B cell (primary cell): ENCODE measurements at regions not wholly inside any gene's neighbourhood (a gene's known extent, or its start where the extent isn't known, plus 50 kb on each side); places are given as distances from the start of the nearest gene placed in this dataset.

Experiments used
- ATAC-seq: fragments of 200-7000 bp; cut with Tn5 transposase; one replicate; pipeline ENCODE4 v1.10.0; 2021; ENCODE audit warnings: low read depth, mild to moderate bottlenecking, moderate number of reproducible peaks, moderate library complexity
- CTCF ChIA-PET: fragments of 350-600 bp; sonication (Branson Sonifier 250); formaldehyde crosslinking; loops from one replicate; lab custom pipeline; 2021; ENCODE audit warnings: antibody characterized with exemption, inconsistent platforms; lab: Charles Lee
- POLR2A ChIA-PET: fragments of 350-600 bp; sonication (Branson Sonifier 250); formaldehyde crosslinking; loops from one replicate; lab custom pipeline; 2021; ENCODE audit warnings: antibody characterized with exemption; lab: Charles Lee
- DNase-seq: peaks from one replicate; pipeline ENCODE4 v3.0.0; 2013
- H2AFZ ChIP-seq: 2 replicates; pipeline ENCODE4 v1.6.1; 2012; ENCODE audit warnings: mild to moderate bottlenecking, low read depth, low read length; ENCODE audit not compliant: insufficient read depth, poor library complexity, severe bottlenecking
- H3K27ac ChIP-seq, 2 donors: 1 replicate in 1 of 2; 2 replicates in 1 of 2; pipeline ENCODE4 v1.5.1; 2012 to 2013; ENCODE audit warnings: low read length in 2 of 2, mild to moderate bottlenecking in 2 of 2, moderate library complexity in 1 of 2
- H3K27me3 ChIP-seq, 4 experiments: fragments of 200-600 bp in 1 of 4; sonication (generic) in 1 of 4; replicated peaks in 1 of 4; 1 replicate in 2 of 4; 2 replicates in 2 of 4; pipeline versions ENCODE4 v1.6.1 to v1.7.0; 2013 to 2016; ENCODE audit warnings: low read length in 3 of 4, mild to moderate bottlenecking in 2 of 4, mixed read lengths in 1 of 4, moderate library complexity in 1 of 4; ENCODE audit not compliant: insufficient read depth in 4 of 4, control insufficient read depth in 3 of 4; ENCODE audit errors: control extremely low read depth in 1 of 4
- H3K36me3 ChIP-seq, 2 experiments: replicated peaks in 1 of 2; 1 replicate in 1 of 2; 2 replicates in 1 of 2; pipeline versions ENCODE4 v1.6.1 to v1.7.1; 2013; ENCODE audit warnings: low read length in 1 of 2; ENCODE audit not compliant: insufficient read depth in 2 of 2, control insufficient read depth in 1 of 2; ENCODE audit errors: control extremely low read depth in 1 of 2, extremely low read depth in 1 of 2
- H3K4me1 ChIP-seq, 2 donors: fragments of 200-600 bp in 1 of 2; sonication (generic) in 1 of 2; 1 replicate in 1 of 2; 2 replicates in 1 of 2; pipeline versions ENCODE4 v1.5.1 to v1.6.1; 2013 to 2017; ENCODE audit warnings: low read length in 2 of 2; ENCODE audit not compliant: control insufficient read depth in 2 of 2, insufficient read depth in 2 of 2
- H3K4me2 ChIP-seq: replicated peaks from 2 replicates; pipeline ENCODE3; 2012; ENCODE audit warnings: mild to moderate bottlenecking, low read depth, low read length; ENCODE audit not compliant: poor library complexity, severe bottlenecking
- H3K4me3 ChIP-seq, 5 experiments: fragments of 200-600 bp in 1 of 5; sonication (generic) in 1 of 5; 1 replicate in 3 of 5; 2 replicates in 2 of 5; pipeline versions ENCODE4 v1.5.1 to v1.7.0; 2011 to 2016; ENCODE audit warnings: low read length in 4 of 5, mild to moderate bottlenecking in 4 of 5, low read depth in 2 of 5, control low read depth in 1 of 5, moderate library complexity in 1 of 5; ENCODE audit not compliant: insufficient read depth in 1 of 5; ENCODE audit errors: control extremely low read depth in 1 of 5, extremely low read depth in 1 of 5
- H3K79me2 ChIP-seq: fragments of 200-600 bp; sonication (generic); one replicate; pipeline ENCODE4 v1.6.0; 2016; ENCODE audit warnings: low read length; ENCODE audit not compliant: control insufficient read depth, insufficient read depth
- H3K9ac ChIP-seq: fragments of 200-600 bp; sonication (generic); 2 replicates; pipeline ENCODE4 v1.6.1; 2017; ENCODE audit warnings: mild to moderate bottlenecking, low read length, moderate library complexity
- H3K9me3 ChIP-seq, 3 donors: one replicate each; pipeline versions ENCODE4 v1.6.1 to v1.7.1; 2013; ENCODE audit warnings: low read length in 2 of 3; ENCODE audit not compliant: control insufficient read depth in 2 of 3, insufficient read depth in 1 of 3; ENCODE audit errors: control extremely low read depth in 1 of 3
- H4K20me1 ChIP-seq: 2 replicates; pipeline ENCODE4 v1.6.0; 2012; ENCODE audit warnings: mild to moderate bottlenecking, low read length; ENCODE audit not compliant: insufficient read depth, control insufficient read depth, poor library complexity, severe bottlenecking
- H3K27ac Mint-ChIP-seq: one replicate; pipeline ENCODE4 v1.8.0; 2021; ENCODE audit warnings: mixed read lengths
- H3K27me3 Mint-ChIP-seq: one replicate; pipeline ENCODE4 v1.8.0; 2021; ENCODE audit warnings: mixed read lengths
- H3K4me1 Mint-ChIP-seq: one replicate; pipeline ENCODE4 v1.8.0; 2021; ENCODE audit warnings: mixed read lengths
- H3K4me3 Mint-ChIP-seq: one replicate; pipeline ENCODE4 v1.8.0; 2021; ENCODE audit warnings: mixed read lengths
- H3K9me3 Mint-ChIP-seq: one replicate; pipeline ENCODE4 v1.8.0; 2022; ENCODE audit warnings: mixed read lengths; ENCODE audit not compliant: insufficient read depth
- EZH2 ChIP-seq: IDR thresholded peaks from 2 replicates; pipeline ENCODE4 v1.6.1; 2012; ENCODE audit warnings: borderline replicate concordance, low read depth, mild to moderate bottlenecking, moderate library complexity, low read length; ENCODE audit not compliant: insufficient read depth, poor library complexity, severe bottlenecking
- WGBS: methylation state at CpG from one replicate; pipeline ENCODE4 v1.1.5; 2013; ENCODE audit warnings: missing lambda C conversion rate; ENCODE audit not compliant: insufficient coverage; 5-methylcytosine and 5-hydroxymethylcytosine counted together
- intact Hi-C: fragments of 100-400 bp; cut with micrococcal nuclease; formaldehyde crosslinking; loops from one replicate; pipeline ENCODE4 v1.10.0; 2022
- TF ChIP-seq, protein P1 (sequence below): fragments of 200-600 bp; IDR thresholded peaks from one replicate; pipeline ENCODE4 v1.8.0; 2022; ENCODE audit warnings: antibody characterized with exemption, mild to moderate bottlenecking

DNA sequence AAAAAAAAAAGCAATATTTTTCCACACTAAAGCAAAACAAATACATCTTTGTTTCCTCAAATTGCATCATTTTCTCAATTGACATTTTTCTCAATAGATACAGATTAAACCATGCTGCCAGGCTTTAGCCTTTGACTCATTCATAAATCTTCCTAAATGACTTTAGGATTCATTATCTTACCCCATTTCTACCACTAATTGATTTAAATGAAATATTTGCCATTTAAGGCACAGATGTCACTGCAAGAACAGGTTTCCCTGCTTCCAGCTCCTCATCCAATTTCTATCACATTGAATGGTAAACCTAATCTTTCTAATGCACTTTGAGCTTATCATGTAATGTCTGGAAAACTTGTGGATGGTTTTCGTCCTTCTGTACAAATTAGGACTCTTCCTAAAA, 298.7 kb downstream of the RPL10L start:
- no peaks in the 10 kb centered on the region for H3K27me3 Mint-ChIP-seq
- ATAC-seq (no peak), DNase-seq (no peak)
- TF ChIP-seq, protein P1, sequence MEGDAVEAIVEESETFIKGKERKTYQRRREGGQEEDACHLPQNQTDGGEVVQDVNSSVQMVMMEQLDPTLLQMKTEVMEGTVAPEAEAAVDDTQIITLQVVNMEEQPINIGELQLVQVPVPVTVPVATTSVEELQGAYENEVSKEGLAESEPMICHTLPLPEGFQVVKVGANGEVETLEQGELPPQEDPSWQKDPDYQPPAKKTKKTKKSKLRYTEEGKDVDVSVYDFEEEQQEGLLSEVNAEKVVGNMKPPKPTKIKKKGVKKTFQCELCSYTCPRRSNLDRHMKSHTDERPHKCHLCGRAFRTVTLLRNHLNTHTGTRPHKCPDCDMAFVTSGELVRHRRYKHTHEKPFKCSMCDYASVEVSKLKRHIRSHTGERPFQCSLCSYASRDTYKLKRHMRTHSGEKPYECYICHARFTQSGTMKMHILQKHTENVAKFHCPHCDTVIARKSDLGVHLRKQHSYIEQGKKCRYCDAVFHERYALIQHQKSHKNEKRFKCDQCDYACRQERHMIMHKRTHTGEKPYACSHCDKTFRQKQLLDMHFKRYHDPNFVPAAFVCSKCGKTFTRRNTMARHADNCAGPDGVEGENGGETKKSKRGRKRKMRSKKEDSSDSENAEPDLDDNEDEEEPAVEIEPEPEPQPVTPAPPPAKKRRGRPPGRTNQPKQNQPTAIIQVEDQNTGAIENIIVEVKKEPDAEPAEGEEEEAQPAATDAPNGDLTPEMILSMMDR = no peak
- TF ChIP-seq EZH2 = no peak
- H3K27ac Mint-ChIP-seq = no peak overlapping the region
- ChIA-PET CTCF (no interaction called here), POLR2A (no interaction called here)
- Histone ChIP-seq H3K9ac (no peak overlapping the region), H3K9me3 (no peaks in the 10 kb centered on the region), H2AFZ (no peak overlapping the region), H3K79me2 (no peaks in the 10 kb centered on the region), H4K20me1 (no peaks in the 10 kb centered on the region), H3K4me1 (no peaks in the 10 kb centered on the region), H3K36me3 (no peaks in the 10 kb centered on the region), H3K4me2 (no peak overlapping the region), H3K27me3 (no peaks in the 10 kb centered on the region), H3K27ac (no peak overlapping the region), H3K4me3 (no peak overlapping the region)
- no peaks in the 10 kb centered on the region for H3K4me1 Mint-ChIP-seq
- WGBS = no CpG with 5 or more reads among the region's 1 CpG
- intact Hi-C loops = no loop called here
- H3K4me3 Mint-ChIP-seq = no peak overlapping the region
- H3K9me3 Mint-ChIP-seq = no peaks in the 10 kb centered on the region

DNA sequence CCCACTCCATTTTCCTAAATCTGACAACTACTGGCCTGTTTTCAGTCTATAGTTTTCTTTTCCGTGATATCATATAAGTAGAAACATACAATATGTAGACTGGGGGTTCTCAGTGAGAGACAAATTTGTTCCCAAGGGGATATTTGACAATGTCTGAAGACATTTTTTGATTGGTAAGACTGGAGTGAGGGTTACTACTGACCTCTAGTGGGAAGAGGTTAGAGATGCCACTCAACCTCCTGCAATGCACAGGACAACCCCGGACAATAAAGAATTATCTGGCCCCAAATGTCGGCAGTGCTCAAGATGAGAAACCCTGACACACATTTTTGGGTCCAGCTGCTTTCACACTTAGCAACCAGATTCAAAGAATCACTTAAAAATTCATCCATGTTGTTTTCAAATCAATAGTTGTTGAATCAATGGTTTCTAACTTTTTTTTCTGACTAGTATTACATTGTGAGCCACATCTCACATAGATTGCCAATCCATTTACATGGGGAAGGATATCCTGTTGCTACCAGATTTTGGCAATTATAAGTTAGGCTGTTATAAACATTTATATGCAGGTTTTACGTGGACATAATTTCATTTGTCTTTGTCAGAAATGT, 307.1 kb downstream of the RPL10L start:
- no peak overlapping the region for H3K9ac ChIP-seq
- DNase-seq = no peak
- no peak overlapping the region for H3K4me2 ChIP-seq
- WGBS = 16% methylated on average over 2 of the region's 4 CpGs
- no peaks in the 10 kb centered on the region for H3K4me1 Mint-ChIP-seq
- H3K27me3 ChIP-seq = no peaks in the 10 kb centered on the region
- H3K27ac ChIP-seq = no peak overlapping the region
- TF ChIP-seq, protein P1 = no peak
- no peak for TF ChIP-seq EZH2
- no peak for ATAC-seq
- no peak overlapping the region for H3K27ac Mint-ChIP-seq
- H4K20me1 ChIP-seq = no peaks in the 10 kb centered on the region
- POLR2A ChIA-PET = no interaction called here
- intact Hi-C loops = no loop called here
- no peaks in the 10 kb centered on the region for H3K36me3 ChIP-seq
- no peak overlapping the region for H3K4me3 ChIP-seq
- peaks cover 5% of the 10 kb centered on the region for H3K9me3 Mint-ChIP-seq
- H3K9me3 ChIP-seq = no peaks in the 10 kb centered on the region
- no peaks in the 10 kb centered on the region for H3K79me2 ChIP-seq
- no peaks in the 10 kb centered on the region for H3K27me3 Mint-ChIP-seq
- H3K4me1 ChIP-seq = no peaks in the 10 kb centered on the region
- CTCF ChIA-PET = no interaction called here
- H3K4me3 Mint-ChIP-seq = no peak overlapping the region
- no peak overlapping the region for H2AFZ ChIP-seq
